Keratinocyte (primary cell): ENCODE measurements at regions not wholly inside any gene's neighbourhood (a gene's known extent, or its start where the extent isn't known, plus 50 kb on each side); places are given as distances from the start of the nearest gene placed in this dataset.
"Not testable (repeated sequence)": the region's sequence is repeated elsewhere in the genome, so short reads cannot be mapped to it uniquely, and the experiment has no call there.

Experiments used
- DNase-seq: peaks from one replicate; pipeline ENCODE4 v3.0.0-alpha.2; 2011; ENCODE audit warnings: low read depth, missing footprints, low spot score
- FAIRE-seq: peaks from 2 replicates; lab custom pipeline; 2011; peaks lifted over from hg19 to GRCh38; lab: Jason Lieb, UNC
- H2AFZ ChIP-seq: 2 replicates; pipeline ENCODE4 v1.6.0; 2012; ENCODE audit warnings: low read length, control low read depth, inconsistent platforms; ENCODE audit not compliant: control insufficient read depth
- H3K27ac ChIP-seq: 2 replicates; pipeline ENCODE4 v1.5.1; 2011; ENCODE audit warnings: low read length; ENCODE audit not compliant: control insufficient read depth, insufficient read depth
- H3K27me3 ChIP-seq: 3 replicates; pipeline ENCODE4 v1.6.0; 2011; ENCODE audit warnings: low read length; ENCODE audit not compliant: control insufficient read depth, insufficient read depth; ENCODE audit errors: extremely low read depth
- H3K36me3 ChIP-seq, 2 experiments: 2 replicates in 1 of 2; 3 replicates in 1 of 2; pipeline ENCODE4 v1.5.1; 2011; ENCODE audit warnings: low read length in 2 of 2, mild to moderate bottlenecking in 1 of 2; ENCODE audit not compliant: control insufficient read depth in 2 of 2, insufficient read depth in 2 of 2; ENCODE audit errors: extremely low read depth in 1 of 2
- H3K4me1 ChIP-seq: 3 replicates; pipeline ENCODE4 v1.5.1; 2011; ENCODE audit warnings: low read length; ENCODE audit not compliant: control insufficient read depth, insufficient read depth; ENCODE audit errors: extremely low read depth
- H3K4me2 ChIP-seq: 3 replicates; pipeline ENCODE4 v1.6.0; 2011; ENCODE audit warnings: low read depth, low read length; ENCODE audit not compliant: control insufficient read depth, insufficient read depth; ENCODE audit errors: extremely low read depth
- H3K4me3 ChIP-seq, 3 experiments: fragments of 200-600 bp in 1 of 3; sonication (generic) in 1 of 3; 2 replicates in 2 of 3; 3 replicates in 1 of 3; pipeline ENCODE4 v1.5.1; 2011 to 2016; ENCODE audit warnings: low read length in 3 of 3, mild to moderate bottlenecking in 3 of 3, control low read depth in 2 of 3, inconsistent platforms in 1 of 3, low read depth in 1 of 3, mixed read lengths in 1 of 3, mixed run types in 1 of 3, moderate library complexity in 1 of 3; ENCODE audit not compliant: control insufficient read depth in 2 of 3, insufficient read depth in 2 of 3; ENCODE audit errors: extremely low read depth in 1 of 3
- H3K79me2 ChIP-seq: 2 replicates; pipeline ENCODE4 v1.6.0; 2012; ENCODE audit warnings: low read length; ENCODE audit not compliant: control insufficient read depth, insufficient read depth
- H3K9ac ChIP-seq: 3 replicates; pipeline ENCODE4 v1.6.0; 2011; ENCODE audit warnings: low read length; ENCODE audit not compliant: control insufficient read depth, insufficient read depth; ENCODE audit errors: extremely low read depth
- H3K9me1 ChIP-seq: 3 replicates; pipeline ENCODE4 v1.6.0; 2011; ENCODE audit warnings: low read length; ENCODE audit not compliant: control insufficient read depth, insufficient read depth; ENCODE audit errors: extremely low read depth
- H3K9me3 ChIP-seq: 2 replicates; pipeline ENCODE4 v1.5.1; 2012; ENCODE audit warnings: low read depth, low read length; ENCODE audit not compliant: control insufficient read depth
- H4K20me1 ChIP-seq: 3 replicates; pipeline ENCODE4 v1.6.0; 2011; ENCODE audit warnings: low read length; ENCODE audit not compliant: control insufficient read depth, insufficient read depth; ENCODE audit errors: extremely low read depth
- CTCF ChIP-seq, 3 experiments: IDR thresholded peaks in 1 of 3; conservative IDR thresholded peaks in 1 of 3; optimal IDR thresholded peaks in 1 of 3; 2 replicates in 2 of 3; 3 replicates in 1 of 3; pipeline versions ENCODE3 to v1.5.1; 2011; ENCODE audit warnings: low read length in 3 of 3, mild to moderate bottlenecking in 3 of 3, moderate library complexity in 2 of 3, control low read depth in 1 of 3, inconsistent platforms in 1 of 3; ENCODE audit not compliant: insufficient read depth in 2 of 3; ENCODE audit errors: extremely low read depth in 1 of 3
- EZH2 ChIP-seq: IDR thresholded peaks from one replicate; pipeline ENCODE4 v1.6.1; 2012; ENCODE audit warnings: inconsistent platforms, mild to moderate bottlenecking, low read length, moderate library complexity
- dilution Hi-C: fragments of 300-500 bp; cut with MboI; formaldehyde crosslinking; loops from one replicate; pipeline ENCODE4 v1.7.0; 2020; ENCODE audit warnings: low sequenced_read_pairs; ENCODE audit not compliant: extremely low pct_ligation_motif_present

GRCh38 chr17:74128456-74129211, 74.8 kb upstream of the RPL38 start:
- Histone ChIP-seq H3K9ac (no peak overlapping the region), H3K4me1 (no peaks in the 10 kb centered on the region), H3K4me2 (no peak overlapping the region), H3K36me3 (no peaks in the 10 kb centered on the region), H2AFZ (no peak overlapping the region), H3K4me3 (no peak overlapping the region), H3K27ac (no peak overlapping the region), H4K20me1 (no peaks in the 10 kb centered on the region), H3K27me3 (no peaks in the 10 kb centered on the region), H3K79me2 (no peaks in the 10 kb centered on the region), H3K9me3 (no peaks in the 10 kb centered on the region), H3K9me1 (no peaks in the 10 kb centered on the region)
- FAIRE-seq (no peak), DNase-seq (no peak)
- TF ChIP-seq EZH2 = no peak
- no peak for TF ChIP-seq CTCF (optimal IDR thresholded peaks at IDR 0.05 in 1 of 3, IDR thresholded peaks at IDR 0.05 in 1 of 3, conservative IDR thresholded peaks at IDR 0.05 in 1 of 3; ENCODE audit: extremely low read depth in 1 of 3, insufficient read depth in 2 of 3, low read length in 3 of 3)
- dilution Hi-C loops = no loop called here

GRCh38 chr17:74129800-74130199, 73.7 kb upstream of the RPL38 start:
- H3K9me3 ChIP-seq, dilution Hi-C loops, H3K9ac ChIP-seq, H3K79me2 ChIP-seq, H3K4me1 ChIP-seq, DNase-seq, H3K4me2 ChIP-seq, H3K4me3 ChIP-seq, H3K36me3 ChIP-seq, H3K9me1 ChIP-seq, H3K27ac ChIP-seq, H2AFZ ChIP-seq, H4K20me1 ChIP-seq, FAIRE-seq, H3K27me3 ChIP-seq: not testable (repeated sequence)

- no peaks in the 10 kb centered on the region for H3K9me3 ChIP-seq
- no peak overlapping the region for H3K4me2 ChIP-seq
- no peaks in the 10 kb centered on the region for H4K20me1 ChIP-seq
- no peaks in the 10 kb centered on the region for H3K4me1 ChIP-seq
- no peaks in the 10 kb centered on the region for H3K36me3 ChIP-seq
- FAIRE-seq (no peak), DNase-seq (no peak)
- H3K27me3 ChIP-seq = no peaks in the 10 kb centered on the region
- H3K27ac ChIP-seq = no peak overlapping the region
- H3K4me3 ChIP-seq = no peak overlapping the region
- H3K9ac ChIP-seq = no peak overlapping the region
- H2AFZ ChIP-seq = no peak overlapping the region
- dilution Hi-C loops = no loop called here
- no peaks in the 10 kb centered on the region for H3K9me1 ChIP-seq
- no peaks in the 10 kb centered on the region for H3K79me2 ChIP-seq
- no peak for TF ChIP-seq EZH2
- TF ChIP-seq CTCF (optimal IDR thresholded peaks at IDR 0.05 in 1 of 3, IDR thresholded peaks at IDR 0.05 in 1 of 3, conservative IDR thresholded peaks at IDR 0.05 in 1 of 3; ENCODE audit: extremely low read depth in 1 of 3, insufficient read depth in 2 of 3, low read length in 3 of 3) = no peak
These were observed 73.2 kb upstream of the RPL38 start for GRCh38 chr17:74130276-74130675.
